NT2/D1 (cell line): ENCODE measurements at regions not wholly inside any gene's neighbourhood (a gene's known extent, or its start where the extent isn't known, plus 50 kb on each side); places are given as distances from the start of the nearest gene placed in this dataset.

Experiments
- SUZ12 ChIP-seq: IDR thresholded peaks from 2 replicates; pipeline ENCODE4 v1.6.1; 2011; ENCODE audit not compliant: insufficient read length, insufficient read depth; ENCODE audit errors: extremely low read depth
- YY1 ChIP-seq: IDR thresholded peaks from 2 replicates; pipeline ENCODE4 v1.6.1; 2011; ENCODE audit not compliant: insufficient read length, insufficient read depth
- ZNF274 ChIP-seq: IDR thresholded peaks from 2 replicates; pipeline ENCODE4 v1.6.1; 2011; ENCODE audit warnings: mild to moderate bottlenecking, low read depth, low read length

- TF ChIP-seq ZNF274 (no peak), YY1 (no peak), SUZ12 (no peak)
Measured at GRCh38 chr11:15602047-15602446, 487.3 kb downstream of the INSC start.
